ENCODE measurements at regions not wholly inside any gene's neighbourhood (a gene's known extent, or its start where the extent isn't known, plus 50 kb on each side); places are given as distances from the start of the nearest gene placed in this dataset.
"Not testable (repeated sequence)": the region's sequence is repeated elsewhere in the genome, so short reads cannot be mapped to it uniquely, and the experiment has no call there.

DNA sequence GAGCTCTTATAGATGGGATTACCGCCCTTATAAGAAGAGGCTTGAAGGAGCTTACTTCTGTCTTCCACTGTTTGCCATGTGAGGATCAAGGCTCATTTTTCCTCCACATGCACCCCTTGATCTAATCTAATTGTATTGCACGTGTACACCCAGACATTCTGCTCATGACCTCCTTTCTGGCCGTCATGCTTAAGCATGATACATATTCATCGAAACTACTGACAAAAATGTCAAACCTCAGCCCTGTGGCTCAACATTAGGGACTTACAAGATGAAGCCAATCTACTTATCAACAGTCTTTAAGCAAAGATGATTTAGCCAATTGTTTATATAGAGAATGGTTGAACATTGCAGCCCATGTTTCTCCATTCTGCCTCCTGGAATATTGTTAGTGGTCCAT, 127.6 kb downstream of the XCL2 start:
- no peak for DNase-seq

DNA sequence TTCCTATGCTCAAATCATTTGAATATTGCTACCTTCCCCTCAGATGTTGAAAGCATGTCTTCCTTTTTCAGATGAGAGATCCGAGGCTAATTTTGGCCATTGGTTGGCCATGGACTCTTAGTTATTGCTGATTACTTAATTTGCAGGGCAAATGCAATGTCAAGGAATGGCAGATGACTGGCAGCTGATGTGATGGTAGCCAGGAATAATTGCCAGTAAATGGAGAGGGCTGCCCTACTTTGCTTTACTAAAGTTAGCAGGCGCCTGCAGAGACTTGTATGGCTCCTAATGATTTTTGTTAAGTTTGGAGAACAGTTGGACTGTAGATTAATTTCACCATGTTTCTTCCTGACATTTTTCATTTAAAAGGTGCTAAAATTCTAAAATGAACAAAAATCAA, 128.9 kb downstream of the XCL2 start:
- DNase-seq = no peak

DNA sequence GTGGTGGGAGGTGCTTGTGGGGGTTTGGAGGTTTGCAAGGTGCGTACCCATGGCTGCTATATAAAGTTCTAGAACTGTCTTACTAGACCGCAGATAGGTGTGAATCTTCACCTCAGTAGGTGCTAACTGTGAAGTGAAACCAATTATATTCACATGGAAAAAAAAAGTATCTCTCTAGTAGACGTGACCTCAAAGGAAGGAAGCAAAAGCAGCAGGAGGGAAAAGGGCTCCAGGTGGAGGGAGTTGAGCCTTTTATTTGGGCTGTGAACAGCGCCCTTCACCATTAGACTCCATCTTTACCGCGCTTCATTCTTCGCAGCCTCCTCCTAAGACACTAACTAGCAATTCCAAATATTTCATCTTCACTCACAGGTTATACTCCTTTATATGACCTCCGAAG, 129.8 kb downstream of the TBX19 start:
- peak in 2 of 5 donors; percentile 4 to 44 for DNase-seq

DNA sequence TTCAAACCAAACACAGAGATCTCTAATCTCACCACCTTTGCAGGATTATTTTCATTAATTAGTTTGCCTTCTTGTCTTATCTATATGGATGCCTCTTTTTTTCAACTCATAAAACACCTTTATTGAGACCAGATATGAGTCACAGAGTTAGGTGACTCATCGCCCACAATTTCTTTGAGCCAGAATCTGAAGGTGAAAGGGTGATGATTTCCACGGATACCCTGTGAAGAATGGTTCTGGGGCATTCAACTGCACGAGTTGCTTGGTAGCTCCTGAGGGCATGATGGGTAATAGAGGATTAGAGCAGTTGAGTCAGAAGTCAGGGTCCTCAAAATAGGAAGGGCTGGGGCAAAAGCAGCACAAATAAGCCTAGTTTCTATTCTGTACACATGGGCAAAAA, 128.2 kb downstream of the TBX19 start:
- DNase-seq = peak in 4 of 5 donors; percentile 19 to 85 (median 24)

DNA sequence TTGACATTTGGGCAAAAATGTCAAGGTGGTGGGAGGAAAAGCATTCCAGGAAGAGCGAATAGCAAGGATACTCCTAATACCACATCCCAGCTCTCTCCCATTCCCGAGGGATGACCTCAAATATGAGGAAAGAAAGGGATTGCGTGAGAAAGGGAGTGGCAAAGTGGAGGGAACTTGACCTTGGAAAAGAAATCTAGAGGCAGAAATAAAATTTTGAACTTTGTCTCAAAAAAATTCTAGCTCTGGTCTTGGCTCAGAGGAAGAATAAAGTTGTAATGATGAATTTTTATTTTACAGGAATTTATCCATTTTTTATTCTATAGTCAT, 127.8 kb downstream of the TBX19 start:
- no peak for DNase-seq

DNA sequence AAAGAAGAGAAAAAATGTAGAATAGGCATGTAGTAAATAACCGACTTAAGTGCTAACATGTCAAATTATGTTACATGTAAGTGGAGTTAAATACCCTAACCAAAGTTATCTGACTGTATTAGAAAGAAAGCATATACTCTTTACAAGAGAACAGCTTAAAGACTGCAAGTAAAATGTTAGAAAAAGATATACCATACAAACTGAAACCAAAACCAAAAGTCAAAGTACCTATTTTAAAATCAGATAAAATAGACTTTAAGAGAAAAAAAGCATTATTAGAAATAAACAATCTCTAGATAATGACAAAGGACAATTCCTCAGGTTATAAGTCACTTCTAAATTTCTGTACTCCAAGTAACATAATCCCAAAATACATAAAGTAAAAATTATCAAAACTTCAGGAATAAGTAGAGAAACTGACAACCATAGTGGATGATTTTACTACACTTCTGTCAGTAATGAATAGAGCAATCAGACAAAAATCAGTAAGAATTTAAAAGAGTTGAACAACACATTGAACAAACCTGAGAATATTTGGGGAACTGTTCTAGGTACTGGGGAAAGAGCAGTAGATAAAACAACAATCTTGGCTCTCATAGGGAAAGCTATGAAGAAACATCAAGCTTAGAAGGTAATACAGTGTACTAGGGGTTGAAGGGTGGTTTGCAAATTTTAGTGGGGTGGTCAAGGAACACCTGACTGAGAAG, 127.3 kb downstream of the TBX19 start:
- DNase-seq = peak in 1 of 5 donors; percentile 29

DNA sequence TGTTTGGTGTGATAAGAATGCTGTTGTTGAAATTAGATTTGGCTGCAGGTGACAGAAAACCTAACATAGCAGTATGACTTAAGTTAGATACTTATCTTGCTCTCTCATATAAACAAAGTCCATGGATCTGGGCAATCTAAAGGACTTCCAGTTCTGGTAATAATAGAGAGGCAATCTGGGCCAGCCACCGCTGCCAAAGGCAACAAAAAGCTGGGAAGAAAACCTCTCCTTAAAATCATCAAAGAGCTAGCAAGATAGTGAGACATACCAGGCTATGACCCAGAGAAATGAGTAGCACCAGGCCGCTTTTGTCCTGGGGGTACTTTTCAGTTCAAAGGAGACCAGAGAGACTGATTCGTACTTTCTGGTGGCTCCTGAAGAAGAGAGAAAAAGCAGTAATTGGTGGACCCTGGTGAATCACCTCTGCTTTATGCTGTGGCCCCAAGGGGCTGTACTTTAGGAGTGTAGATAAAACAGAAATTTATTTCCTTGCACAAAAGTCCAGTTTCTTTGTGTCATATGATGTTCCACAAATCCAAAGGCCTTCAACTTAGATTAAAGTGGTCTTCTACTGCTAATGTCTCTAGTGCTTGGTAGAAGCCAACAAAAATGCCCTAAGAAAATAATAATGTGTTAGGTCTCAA, 125.4 kb downstream of the TBX19 start:
- no peak for DNase-seq

DNA sequence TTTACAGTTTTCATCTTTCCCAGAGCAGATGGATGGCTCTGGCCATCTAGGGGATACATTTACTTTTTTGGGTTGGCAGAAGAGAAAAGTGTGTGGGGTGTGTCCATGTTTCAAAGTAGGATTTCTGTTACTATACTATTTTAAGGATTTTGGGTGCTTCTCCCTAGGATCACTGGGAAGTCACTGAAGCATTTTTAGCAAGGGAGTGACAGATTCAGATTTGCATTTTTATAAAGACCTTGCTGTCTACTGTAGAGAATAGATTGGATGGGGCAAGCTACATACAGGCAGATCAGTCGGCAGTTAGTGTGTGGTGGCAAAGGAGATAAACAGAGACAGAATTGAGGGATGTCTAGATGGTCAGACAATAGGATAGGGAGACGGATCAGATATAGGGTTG, 122.5 kb downstream of the TBX19 start:
- DNase-seq = no peak

DNA sequence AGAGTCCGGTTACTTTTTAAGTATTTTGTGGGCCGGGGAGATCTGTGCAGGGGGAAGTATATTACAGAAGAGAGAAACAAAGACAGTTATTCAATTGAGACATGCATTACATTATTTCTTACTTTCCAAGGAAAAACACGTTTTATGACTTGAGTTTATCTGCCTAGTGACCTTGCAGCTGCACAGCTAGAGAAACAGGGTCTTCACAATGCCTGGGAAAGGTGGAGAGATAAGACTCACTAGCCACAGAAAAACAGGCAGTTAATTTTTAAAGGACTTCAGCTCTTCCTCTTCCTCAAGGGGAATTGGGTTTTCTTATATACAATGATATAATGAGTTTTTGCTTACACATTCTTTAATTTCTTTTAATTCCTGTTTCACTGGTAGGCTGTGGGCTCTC, 121.8 kb downstream of the TBX19 start:
- DNase-seq = not testable (repeated sequence)

DNA sequence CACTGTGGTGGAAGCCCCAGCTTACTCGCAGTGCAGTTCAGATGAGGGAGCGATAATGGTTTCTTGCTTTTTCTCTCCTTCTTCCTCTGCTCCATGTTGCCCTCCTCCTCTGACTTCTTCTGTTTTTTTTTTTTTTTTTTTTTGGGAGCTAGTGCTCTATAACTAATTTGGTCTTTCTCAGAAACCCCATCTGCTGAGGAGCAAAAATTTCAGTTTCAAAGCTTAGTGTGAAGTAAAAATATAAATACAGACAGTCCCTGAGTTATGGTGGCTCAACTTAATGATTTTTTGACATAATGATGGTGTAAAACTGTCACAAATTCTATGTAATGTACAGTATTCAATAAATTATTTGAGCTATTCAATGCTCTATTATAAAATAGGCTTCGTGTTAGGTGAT, 120.7 kb downstream of the TBX19 start:
- no peak for DNase-seq

DNA sequence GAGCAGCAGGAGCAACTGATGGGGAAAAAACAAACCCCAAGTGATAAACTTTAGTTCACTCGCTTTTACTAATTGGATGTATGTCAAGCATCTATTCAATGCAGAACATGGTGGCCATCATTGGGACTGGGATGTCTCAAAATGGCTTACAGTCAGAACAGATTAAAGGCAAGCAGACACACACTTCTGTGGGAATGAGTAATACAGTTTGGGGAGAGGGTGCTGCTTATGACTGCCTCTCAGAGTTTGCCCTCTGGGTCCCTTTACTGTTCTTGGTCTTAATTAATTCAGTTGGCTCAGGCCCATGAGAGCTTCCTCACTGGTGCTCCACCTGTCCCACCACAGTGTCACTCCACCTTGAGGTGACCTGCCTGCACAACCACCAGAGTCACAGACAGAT, 119.5 kb downstream of the TBX19 start:
- no peak for DNase-seq

DNA sequence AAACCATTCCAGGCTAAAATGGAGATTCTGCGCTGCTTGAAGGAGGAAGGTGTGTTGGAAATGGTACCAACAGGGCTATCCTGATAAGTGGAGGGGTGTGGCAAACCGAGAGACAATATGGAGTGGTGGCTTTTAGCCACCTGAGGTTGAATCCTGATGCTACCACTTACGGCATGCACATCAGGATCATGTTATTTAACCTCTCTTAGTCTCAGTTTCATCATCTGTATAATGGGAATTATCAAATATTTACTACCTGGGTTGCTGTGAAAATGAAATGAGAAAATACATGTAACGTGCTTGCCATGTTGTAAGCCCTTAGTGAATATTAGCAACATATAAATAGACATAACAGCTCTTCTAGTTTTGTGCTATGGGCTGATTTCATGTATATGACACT, 117.1 kb downstream of the TBX19 start:
- DNase-seq = no peak

DNA sequence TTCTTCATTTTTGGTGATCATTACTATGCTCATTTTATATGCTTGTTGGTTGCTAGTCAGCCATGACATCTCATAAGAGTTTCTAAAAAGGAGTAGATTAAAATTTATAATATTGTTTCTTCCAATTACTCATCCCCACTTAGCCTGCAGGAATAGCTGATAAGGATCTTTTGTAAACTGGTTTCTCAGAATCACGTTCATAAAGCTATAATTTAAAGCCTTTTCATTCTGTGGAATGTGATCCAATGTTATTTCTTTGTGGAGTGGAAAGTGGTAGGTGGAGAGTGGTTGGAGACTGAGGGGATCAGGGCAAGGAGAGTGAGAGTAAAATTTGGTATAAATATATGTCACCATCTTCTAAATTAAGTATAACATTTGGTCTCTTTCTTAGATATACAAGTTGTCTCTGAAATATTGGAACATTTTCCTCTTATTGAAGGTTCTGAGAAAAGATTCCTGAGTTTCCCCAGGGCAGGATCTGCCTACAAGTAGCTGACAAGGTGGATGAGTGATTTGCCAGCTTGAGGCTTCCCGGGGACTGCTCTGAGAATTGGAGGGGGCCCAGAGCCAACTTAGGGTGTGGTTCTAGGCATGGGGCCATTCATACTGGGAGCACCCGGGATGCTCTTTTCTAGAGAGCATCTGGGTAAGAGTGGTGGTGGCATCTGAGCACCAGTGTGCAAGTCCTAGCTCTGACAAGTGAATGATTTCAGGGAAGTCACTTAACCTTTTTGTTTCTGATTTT, 116.4 kb downstream of the TBX19 start:
- DNase-seq = no peak

DNA sequence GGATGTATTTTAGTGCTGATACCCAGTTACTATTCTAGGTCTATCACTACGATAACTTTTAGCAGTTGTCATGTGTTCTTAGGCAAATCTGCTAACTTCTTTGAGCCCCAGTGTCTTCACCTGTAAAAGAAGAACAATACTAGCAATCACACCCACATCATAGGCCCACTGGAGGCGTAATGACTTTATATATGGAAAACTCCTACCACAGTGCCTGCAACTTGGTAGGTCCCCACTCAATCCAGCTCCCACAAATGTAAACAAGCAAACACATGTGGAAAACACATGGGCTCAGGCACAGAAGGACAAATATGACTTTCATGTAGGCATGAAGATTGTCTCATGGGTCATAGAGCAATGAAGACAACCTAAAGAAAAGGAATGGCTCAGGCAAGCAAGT, 115.8 kb downstream of the TBX19 start:
- no peak for DNase-seq

DNA sequence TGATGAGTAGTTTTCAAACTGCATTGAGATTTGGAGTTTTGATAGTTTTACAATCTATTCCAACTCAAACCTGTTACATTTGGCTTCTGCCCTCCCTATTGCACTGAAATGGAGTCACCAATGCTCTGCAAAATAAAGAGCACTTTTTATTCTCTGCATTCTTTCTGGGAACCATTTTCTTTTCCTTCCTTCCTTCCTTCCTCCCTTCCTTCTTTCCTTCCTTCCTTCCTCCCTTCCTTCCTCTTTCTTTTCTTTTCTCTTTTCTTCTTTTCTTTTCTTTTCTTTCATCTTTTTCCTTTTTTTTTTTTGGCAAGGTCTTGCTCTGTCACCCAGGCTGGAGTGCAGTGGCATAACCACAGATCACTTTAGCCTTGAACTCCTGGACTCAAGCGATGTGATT, 114.2 kb downstream of the TBX19 start:
- DNase-seq = no peak

DNA sequence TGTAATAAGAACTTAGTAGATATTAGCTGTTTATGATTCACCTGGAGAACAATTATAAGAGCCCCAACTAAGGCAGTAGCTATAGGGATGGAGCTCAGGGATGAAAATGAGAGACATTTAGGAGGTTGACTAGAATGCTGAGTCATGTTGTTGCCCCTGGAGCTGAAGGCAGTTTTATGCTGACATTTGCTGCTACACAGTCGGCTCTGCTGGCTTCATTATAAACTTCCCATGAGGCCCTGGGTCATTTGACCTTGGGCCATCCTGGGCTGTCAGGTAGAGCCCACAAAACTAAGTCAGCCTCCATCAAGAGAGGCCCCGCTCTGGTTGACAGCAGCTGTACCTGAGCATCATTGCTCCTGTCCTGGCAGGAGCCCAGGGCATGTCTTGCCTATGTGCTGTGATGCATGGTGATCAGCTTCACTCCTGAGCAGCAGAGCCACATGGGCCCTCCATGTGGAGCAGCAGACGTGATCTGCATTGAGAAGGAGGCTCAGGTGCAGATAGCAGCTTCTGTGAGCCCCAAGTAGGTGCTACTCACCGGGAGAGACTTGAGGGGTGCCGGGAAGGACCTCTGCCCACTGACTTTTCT, 112.4 kb downstream of the TBX19 start:
- DNase-seq = no peak

DNA sequence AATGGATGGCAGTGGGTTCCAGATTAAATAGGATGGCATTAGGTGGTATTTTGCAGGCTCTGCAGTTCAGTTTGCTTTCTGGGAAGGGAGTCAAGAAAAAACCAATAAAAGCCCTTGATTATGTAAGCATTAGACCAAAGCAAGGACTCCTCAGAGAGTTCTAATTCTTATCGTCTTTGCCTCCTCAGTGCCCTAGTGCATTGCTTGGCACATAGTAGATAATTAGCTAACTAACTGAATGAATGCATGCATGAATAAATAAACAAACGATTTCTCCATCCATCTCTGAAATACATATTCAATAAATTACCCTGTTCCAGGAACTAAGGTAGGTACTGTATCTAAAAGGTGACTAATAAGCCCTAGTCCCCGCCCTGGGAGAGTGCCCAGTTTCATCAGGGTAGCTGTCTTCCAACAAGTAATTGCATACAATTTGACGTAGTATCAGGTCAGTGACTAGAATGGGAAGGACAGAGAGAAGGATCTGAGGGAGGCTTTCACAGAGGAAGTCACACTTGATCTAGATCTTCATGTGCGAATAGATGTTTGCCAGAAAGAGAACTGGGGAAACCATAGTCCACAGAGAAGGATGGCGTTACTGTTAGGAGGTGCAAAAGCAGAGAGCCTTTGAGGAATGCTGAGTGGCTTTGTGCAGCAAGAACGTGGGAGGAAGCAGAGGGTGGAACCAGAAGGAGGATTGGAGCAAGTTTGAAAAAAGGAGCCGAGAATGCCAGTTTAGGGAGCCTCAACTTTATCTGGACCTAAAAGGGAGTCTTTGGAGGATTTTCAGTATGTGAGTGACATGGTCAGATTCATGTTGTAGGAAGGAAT, 111.4 kb downstream of the TBX19 start:
- no peak for DNase-seq

DNA sequence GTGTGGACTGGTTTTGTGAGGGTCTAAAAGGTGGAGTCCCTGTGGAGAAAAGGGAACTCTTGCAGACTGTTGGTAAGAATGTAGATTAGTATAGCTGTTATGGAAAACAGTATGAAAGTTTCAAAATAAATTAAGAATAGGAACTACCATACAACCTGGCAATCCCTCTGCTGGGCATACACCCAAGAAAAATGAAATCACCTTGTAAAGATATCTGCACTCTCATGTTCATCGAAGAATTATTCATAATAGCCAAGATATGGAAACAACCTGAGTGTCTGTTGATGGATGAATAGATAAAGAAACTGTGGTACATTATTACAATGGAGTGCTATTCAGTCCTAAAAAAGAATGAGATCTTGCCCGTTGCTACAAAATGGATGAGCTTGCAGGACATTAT, 109.6 kb downstream of the TBX19 start:
- DNase-seq = no peak

DNA sequence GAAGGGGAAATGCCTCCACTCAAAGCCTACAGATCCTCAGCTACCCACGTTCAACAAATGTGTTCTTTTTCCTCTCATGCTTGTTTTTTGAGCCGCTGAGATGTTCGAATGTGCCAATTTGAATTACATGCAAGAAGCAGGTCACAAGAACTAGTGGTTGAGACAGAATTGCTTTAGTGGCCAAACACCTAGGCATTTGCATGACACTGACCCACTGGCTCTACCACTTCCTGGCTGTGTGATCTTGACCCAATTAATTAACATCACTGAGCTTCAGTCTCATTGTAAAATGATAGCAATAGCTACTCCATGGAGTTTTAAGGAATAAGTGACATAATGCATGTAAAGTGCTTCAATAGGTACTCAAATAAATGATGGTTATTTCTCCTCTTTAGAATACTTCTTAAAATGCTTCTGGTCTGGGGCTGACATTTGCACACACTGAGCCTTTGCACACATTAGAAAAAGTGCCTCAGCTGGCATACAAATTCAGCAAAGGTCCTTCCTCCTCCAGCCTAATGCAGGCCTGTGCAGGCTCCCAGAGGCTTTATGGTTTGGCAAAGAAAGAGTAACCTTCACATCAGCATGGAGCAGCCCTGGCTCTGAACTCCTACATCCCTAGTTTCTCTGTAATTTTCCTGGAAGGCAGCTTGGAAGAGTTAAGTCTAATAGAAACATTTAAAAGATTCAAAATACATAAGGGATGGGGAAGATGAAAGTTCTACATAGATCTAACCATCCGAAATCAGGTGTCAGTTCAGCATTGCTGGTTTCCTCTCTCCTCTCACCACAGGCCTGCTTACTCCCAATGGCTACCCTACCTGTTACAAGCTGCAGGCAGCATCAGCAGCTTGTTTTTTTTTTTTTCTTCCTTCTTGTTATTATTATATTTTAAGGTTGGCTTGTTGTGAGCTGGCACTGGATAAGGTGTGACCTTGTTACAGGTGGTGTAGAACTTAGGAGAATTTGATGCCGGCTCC, 107.4 kb downstream of the TBX19 start:
- DNase-seq = no peak

DNA sequence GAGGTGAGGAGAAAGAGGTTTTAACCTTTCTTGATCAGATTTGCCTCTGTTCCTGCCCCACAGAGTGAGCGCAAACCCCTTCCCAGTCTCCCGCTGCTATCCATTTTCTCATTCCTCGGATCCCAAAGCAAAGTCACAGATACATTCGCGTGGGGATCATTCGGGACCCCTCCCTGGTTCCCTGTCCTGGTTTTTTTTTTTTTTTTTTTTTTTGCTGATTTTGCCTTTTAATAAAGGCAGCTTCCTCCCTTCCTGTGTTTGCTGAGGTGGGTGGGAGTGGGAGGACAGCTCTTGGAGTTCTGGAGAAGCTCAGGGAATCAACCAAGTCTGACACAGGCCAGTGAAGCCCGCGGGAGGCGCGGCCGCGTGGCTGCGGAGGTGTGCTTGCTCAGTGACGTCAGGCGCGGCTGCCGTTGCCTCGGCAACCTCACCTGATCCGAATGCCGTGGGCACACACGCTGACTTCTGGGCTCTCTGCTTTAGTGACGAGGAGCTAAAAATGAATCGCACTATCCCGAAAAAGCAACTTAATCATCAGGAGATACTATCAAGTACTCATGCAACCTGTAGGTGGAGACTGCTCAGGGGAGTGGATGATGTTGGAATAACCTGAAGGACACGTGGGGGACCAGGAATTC, 106.4 kb downstream of the TBX19 start:
- peak; percentile 48 to 75 (median 69) for DNase-seq

DNA sequence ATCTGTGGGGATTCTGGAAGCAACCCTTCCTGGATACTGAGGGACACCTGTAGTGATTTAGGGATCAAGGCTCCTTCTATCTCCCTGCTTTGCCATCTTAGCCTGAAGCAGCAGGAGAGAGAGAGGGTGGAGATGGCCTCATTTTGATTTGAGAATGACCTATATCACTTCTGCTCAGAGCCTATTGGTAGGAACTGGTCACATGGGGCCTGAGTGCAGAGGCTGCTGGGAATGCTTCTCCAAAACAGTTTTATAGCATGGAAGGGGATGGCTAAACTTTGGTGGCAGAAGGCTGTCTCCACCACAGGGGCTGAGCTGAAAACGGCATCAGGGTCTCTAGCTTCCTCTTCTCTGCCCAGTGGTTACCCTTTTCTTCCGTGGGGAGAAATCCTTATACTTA, 105.8 kb downstream of the TBX19 start:
- no peak for DNase-seq

Data from T-helper 1 cell (primary cell).